ENCODE measurements at regions not wholly inside any gene's neighbourhood (a gene's known extent, or its start where the extent isn't known, plus 50 kb on each side); places are given as distances from the start of the nearest gene placed in this dataset.

DNA sequence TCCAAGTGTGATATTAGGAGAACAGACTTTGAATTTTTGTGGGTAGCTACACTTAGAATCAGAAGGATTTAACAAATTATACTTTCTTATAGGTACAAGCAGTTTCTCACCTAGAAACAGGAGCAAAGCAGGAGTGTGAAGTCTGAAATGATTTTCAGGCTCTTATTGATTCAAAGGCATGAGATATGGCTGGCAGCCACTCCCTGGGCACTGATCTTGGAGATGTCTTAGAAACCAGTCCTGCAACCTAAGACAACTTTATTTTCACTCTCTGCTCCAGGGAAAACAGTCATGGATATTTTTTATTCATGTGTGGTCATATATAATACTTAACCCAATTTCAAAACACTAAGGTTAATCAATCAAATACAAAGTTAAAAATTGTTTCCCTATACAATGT, 254.9 kb upstream of the TMEM132C start:
- intact Hi-C loops (cut with micrococcal nuclease) (no loop called here), dilution Hi-C loops (cut with MboI; ENCODE audit: extremely low pct_ligation_motif_present, low sequenced_read_pairs) (no loop called here)
- Histone ChIP-seq H3K4me1 (ENCODE audit: control insufficient read depth, extremely low read depth, insufficient read depth, low read length) (no peaks in the 10 kb centered on the region), H4K20me1 (replicated peaks; ENCODE audit: control insufficient read depth, extremely low read depth, insufficient read depth, low read length) (no peaks in the 10 kb centered on the region), H3K4me2 (ENCODE audit: insufficient read depth, low read length) (no peak overlapping the region), H3K9me1 (replicated peaks; ENCODE audit: control insufficient read depth, extremely low read depth, insufficient read depth, low read length) (no peaks in the 10 kb centered on the region), H3K9ac (replicated peaks; ENCODE audit: extremely low read depth, insufficient read depth, low read length) (no peak overlapping the region), H3K9me3 (replicated peaks; ENCODE audit: control insufficient read depth, insufficient read depth, low read length) (peaks cover 4% of the 10 kb centered on the region), H2AFZ (ENCODE audit: low read depth, low read length) (no peak overlapping the region), H3K27me3 (ENCODE audit: control insufficient read depth in 2 of 2, insufficient read depth in 2 of 2, low read length in 2 of 2) (no peaks in the 10 kb centered on the region), H3K27ac (ENCODE audit: insufficient read depth, low read depth, low read length) (no peak overlapping the region), H3K36me3 (ENCODE audit: control insufficient read depth in 2 of 2, extremely low read depth in 1 of 2, insufficient read depth in 2 of 2, low read length in 2 of 2) (no peaks in the 10 kb centered on the region), H3K4me3 (replicated peaks in 1 of 3; ENCODE audit: insufficient read depth in 1 of 3, low read depth in 1 of 3, low read length in 3 of 3) (no peak overlapping the region), H3K79me2 (ENCODE audit: control insufficient read depth, insufficient read depth, low read length) (no peaks in the 10 kb centered on the region)
- ChIA-PET POLR2A (no interaction called here), CTCF (no interaction called here)
- BruUV-seq (replicated peaks): no TSS peak
- TF ChIP-seq POLR2AphosphoS5 (IDR thresholded peaks at IDR 0.05; ENCODE audit: insufficient read depth, low read depth, low read length): no peak
- no peak for TF ChIP-seq JUN (IDR thresholded peaks at IDR 0.05; ENCODE audit: borderline replicate concordance, insufficient read depth, insufficient read length, low read depth)
- TF ChIP-seq POLR2A (IDR thresholded peaks at IDR 0.05; ENCODE audit: low read depth, low read length): no peak
- TF ChIP-seq, protein P1, sequence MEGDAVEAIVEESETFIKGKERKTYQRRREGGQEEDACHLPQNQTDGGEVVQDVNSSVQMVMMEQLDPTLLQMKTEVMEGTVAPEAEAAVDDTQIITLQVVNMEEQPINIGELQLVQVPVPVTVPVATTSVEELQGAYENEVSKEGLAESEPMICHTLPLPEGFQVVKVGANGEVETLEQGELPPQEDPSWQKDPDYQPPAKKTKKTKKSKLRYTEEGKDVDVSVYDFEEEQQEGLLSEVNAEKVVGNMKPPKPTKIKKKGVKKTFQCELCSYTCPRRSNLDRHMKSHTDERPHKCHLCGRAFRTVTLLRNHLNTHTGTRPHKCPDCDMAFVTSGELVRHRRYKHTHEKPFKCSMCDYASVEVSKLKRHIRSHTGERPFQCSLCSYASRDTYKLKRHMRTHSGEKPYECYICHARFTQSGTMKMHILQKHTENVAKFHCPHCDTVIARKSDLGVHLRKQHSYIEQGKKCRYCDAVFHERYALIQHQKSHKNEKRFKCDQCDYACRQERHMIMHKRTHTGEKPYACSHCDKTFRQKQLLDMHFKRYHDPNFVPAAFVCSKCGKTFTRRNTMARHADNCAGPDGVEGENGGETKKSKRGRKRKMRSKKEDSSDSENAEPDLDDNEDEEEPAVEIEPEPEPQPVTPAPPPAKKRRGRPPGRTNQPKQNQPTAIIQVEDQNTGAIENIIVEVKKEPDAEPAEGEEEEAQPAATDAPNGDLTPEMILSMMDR (IDR thresholded peaks at IDR 0.05; ENCODE audit: extremely low read depth in 1 of 2, insufficient read depth in 1 of 2, low read depth in 1 of 2, low read length in 2 of 2): no peak
- TF ChIP-seq FOS (IDR thresholded peaks at IDR 0.05; ENCODE audit: borderline replicate concordance, insufficient read depth, low read length): no peak
- no peak for TF ChIP-seq GATA2 (IDR thresholded peaks at IDR 0.05; ENCODE audit: insufficient read depth, insufficient read length, low read depth, low read length)
- TF ChIP-seq, protein P2, sequence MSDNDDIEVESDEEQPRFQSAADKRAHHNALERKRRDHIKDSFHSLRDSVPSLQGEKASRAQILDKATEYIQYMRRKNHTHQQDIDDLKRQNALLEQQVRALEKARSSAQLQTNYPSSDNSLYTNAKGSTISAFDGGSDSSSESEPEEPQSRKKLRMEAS (IDR thresholded peaks at IDR 0.05; ENCODE audit: insufficient read depth, insufficient read length): no peak
- TF ChIP-seq MYC (IDR thresholded peaks at IDR 0.05; ENCODE audit: low read depth, low read length): no peak
- TF ChIP-seq EZH2 (IDR thresholded peaks at IDR 0.05; ENCODE audit: borderline replicate concordance, low read depth, low read length, severe bottlenecking): no peak
- DNase-seq (ENCODE audit: low read depth, low spot score) (no peak), FAIRE-seq (no peak)

Measured in endothelial cell of umbilical vein (primary cell).